ENCODE measurements at regions not wholly inside any gene's neighbourhood (a gene's known extent, or its start where the extent isn't known, plus 50 kb on each side); places are given as distances from the start of the nearest gene placed in this dataset.

DNA sequence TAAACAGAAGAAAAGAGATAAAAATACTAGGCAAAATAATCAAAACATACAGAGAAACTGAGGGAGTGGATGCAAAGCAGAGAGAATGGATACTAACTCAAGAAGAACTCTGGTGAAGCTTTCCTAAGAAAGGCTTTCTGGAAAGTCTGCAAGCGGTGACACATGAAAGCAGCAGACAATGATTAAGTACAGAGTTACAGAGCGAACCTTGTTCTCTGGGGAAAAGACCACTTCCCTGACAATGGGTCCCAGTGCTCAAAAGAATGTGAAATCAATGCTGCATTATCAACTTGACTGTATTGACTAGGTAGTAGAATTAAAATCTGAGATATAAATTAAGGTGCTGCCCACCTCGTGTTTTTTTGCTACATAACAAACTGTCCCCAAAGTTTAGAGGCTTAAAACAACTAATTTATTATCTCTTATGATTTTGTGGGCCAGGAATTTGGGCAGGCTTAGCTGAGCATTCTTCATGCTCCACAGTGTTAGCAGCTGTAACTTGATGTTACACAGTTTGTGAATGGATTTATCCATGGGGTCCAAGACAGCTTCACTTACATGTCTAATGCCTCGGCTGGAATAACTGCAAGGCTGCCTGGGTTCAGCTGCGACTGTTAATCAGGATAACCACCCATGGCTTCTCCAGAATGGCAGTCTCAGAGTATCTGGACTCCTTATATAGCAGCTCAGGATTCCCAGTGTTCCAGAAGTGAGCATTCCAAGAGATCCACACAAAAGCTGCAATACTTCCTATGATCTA lies 106.9 kb upstream of the INPP4B start:
- peaks cover 12% of the 10 kb centered on the region for H3K9me3 Mint-ChIP-seq (ENCODE audit: low read depth)
- peak overlapping the region; percentile 75 for H3K27ac Mint-ChIP-seq
- DNase-seq (ENCODE audit: low spot score, unreplicated experiment), result no peak
- peaks cover 6% of the 10 kb centered on the region for H3K36me3 Mint-ChIP-seq (ENCODE audit: insufficient read depth)
- H3K4me1 Mint-ChIP-seq (ENCODE audit: low read depth), result peaks cover 27% of the 10 kb centered on the region
- TF ChIP-seq, protein P1, sequence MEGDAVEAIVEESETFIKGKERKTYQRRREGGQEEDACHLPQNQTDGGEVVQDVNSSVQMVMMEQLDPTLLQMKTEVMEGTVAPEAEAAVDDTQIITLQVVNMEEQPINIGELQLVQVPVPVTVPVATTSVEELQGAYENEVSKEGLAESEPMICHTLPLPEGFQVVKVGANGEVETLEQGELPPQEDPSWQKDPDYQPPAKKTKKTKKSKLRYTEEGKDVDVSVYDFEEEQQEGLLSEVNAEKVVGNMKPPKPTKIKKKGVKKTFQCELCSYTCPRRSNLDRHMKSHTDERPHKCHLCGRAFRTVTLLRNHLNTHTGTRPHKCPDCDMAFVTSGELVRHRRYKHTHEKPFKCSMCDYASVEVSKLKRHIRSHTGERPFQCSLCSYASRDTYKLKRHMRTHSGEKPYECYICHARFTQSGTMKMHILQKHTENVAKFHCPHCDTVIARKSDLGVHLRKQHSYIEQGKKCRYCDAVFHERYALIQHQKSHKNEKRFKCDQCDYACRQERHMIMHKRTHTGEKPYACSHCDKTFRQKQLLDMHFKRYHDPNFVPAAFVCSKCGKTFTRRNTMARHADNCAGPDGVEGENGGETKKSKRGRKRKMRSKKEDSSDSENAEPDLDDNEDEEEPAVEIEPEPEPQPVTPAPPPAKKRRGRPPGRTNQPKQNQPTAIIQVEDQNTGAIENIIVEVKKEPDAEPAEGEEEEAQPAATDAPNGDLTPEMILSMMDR (IDR thresholded peaks at IDR 0.05; ENCODE audit: unreplicated experiment), result no peak
- no peak overlapping the region for H3K4me3 Mint-ChIP-seq (ENCODE audit: low read depth)
- H3K27me3 Mint-ChIP-seq, result no peaks in the 10 kb centered on the region

DNA sequence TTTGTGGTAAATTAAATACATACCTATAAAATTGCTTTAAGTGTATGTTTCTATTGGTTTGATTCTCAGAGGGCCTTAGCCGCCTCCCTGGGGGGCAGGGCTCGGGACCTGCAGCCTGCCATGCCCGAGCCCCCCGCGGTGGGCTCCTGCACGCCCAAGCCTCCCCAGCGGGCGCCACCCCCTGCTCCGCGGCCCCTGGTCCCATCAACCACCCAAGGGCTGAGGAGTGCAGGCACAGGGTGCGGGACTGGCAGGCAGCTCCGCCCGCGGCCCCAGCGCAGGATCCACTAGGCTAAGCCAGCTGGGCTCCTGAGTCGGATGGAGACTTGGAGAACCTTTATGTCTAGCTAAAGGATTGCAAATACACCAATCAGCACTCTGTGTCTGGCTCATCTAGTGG lies 108.3 kb upstream of the INPP4B start:
- no peak overlapping the region for H3K4me3 Mint-ChIP-seq (ENCODE audit: low read depth)
- H3K27ac Mint-ChIP-seq, result no peak overlapping the region
- TF ChIP-seq, protein P1 (IDR thresholded peaks at IDR 0.05; ENCODE audit: unreplicated experiment), result no peak
- H3K4me1 Mint-ChIP-seq (ENCODE audit: low read depth), result peaks cover 27% of the 10 kb centered on the region
- DNase-seq (ENCODE audit: low spot score, unreplicated experiment), result no peak
- peaks cover 6% of the 10 kb centered on the region for H3K36me3 Mint-ChIP-seq (ENCODE audit: insufficient read depth)
- no peaks in the 10 kb centered on the region for H3K27me3 Mint-ChIP-seq
- H3K9me3 Mint-ChIP-seq (ENCODE audit: low read depth), result peaks cover 10% of the 10 kb centered on the region

DNA sequence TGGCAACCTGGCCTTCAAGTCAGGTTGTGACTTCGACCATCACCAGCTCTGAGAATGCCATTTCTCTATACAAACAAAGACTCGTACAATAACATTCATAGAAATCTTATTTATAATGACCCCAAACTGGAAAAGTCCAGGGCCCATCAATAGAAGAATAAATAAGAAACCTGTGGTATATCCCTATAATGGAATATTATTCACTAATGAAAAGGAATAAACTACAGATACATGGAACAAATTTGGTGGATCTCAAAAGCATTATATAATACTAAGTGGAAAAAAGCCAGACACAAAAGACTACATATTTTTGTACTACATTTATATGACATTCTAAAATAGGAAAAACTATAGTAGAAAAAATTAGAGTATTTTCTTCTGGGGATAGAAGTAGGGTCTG lies 109.4 kb upstream of the INPP4B start:
- Mint-ChIP-seq H3K4me1 (ENCODE audit: low read depth) (peaks cover 30% of the 10 kb centered on the region), H3K36me3 (ENCODE audit: insufficient read depth) (peaks cover 6% of the 10 kb centered on the region), H3K9me3 (ENCODE audit: low read depth) (peaks cover 10% of the 10 kb centered on the region), H3K27me3 (no peaks in the 10 kb centered on the region), H3K27ac (no peak overlapping the region), H3K4me3 (ENCODE audit: low read depth) (no peak overlapping the region)
- no peak for DNase-seq (ENCODE audit: low spot score, unreplicated experiment)
- TF ChIP-seq, protein P1 (IDR thresholded peaks at IDR 0.05; ENCODE audit: unreplicated experiment), result no peak

DNA sequence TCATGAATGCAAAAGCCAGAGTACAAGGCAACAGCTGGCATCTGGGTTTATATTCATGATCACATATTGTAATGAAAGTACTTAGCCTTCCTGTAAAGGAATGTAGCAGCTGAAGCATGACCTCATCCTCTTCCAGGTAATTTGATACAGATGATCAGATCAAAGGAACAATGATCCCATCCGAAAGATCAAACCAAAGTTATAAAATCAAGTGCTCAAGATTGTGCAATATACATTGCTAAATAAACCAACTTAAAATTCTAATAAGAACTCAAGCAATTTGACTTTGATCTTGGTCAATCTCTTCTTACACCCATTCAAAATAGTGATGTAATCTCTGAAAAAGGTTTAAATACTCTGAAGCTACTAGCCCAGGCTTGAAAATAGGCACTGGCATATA lies 113.1 kb upstream of the INPP4B start:
- no peaks in the 10 kb centered on the region for H3K27me3 Mint-ChIP-seq
- no peak overlapping the region for H3K27ac Mint-ChIP-seq
- peaks cover 4% of the 10 kb centered on the region for H3K36me3 Mint-ChIP-seq (ENCODE audit: insufficient read depth)
- H3K9me3 Mint-ChIP-seq (ENCODE audit: low read depth), result peaks cover 10% of the 10 kb centered on the region
- H3K4me1 Mint-ChIP-seq (ENCODE audit: low read depth), result peaks cover 12% of the 10 kb centered on the region
- no peak overlapping the region for H3K4me3 Mint-ChIP-seq (ENCODE audit: low read depth)
- TF ChIP-seq, protein P1 (IDR thresholded peaks at IDR 0.05; ENCODE audit: unreplicated experiment), result no peak
- DNase-seq (ENCODE audit: low spot score, unreplicated experiment), result no peak

DNA sequence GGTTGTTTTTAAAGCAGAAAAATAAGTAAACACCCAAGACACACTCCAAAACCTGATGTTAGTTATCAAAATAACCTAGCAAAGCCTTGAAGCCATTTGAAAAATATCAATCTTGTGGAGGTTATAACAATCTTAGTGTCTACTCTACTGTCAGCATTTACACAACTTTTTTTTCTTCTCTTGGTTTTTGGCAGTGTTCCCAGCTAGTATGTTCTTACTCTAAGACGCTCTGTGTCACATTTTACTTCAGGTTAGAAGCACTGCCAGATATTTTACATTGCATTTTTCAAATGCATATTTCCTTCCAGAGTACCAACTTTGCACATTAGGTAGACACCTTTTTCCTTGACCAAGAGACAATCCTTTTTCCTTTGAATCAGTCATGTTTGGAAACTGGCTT lies 114.0 kb upstream of the INPP4B start:
- Mint-ChIP-seq H3K27ac (peak overlapping the region; percentile 69), H3K27me3 (no peaks in the 10 kb centered on the region), H3K36me3 (ENCODE audit: insufficient read depth) (peaks cover 2% of the 10 kb centered on the region), H3K4me3 (ENCODE audit: low read depth) (no peak overlapping the region), H3K4me1 (ENCODE audit: low read depth) (peaks cover 12% of the 10 kb centered on the region), H3K9me3 (ENCODE audit: low read depth) (peaks cover 4% of the 10 kb centered on the region)
- DNase-seq (ENCODE audit: low spot score, unreplicated experiment), result no peak
- TF ChIP-seq, protein P1 (IDR thresholded peaks at IDR 0.05; ENCODE audit: unreplicated experiment), result no peak
